Body of pancreas (tissue), 4 donors: ENCODE measurements at regions not wholly inside any gene's neighbourhood (a gene's known extent, or its start where the extent isn't known, plus 50 kb on each side); places are given as distances from the start of the nearest gene placed in this dataset.

Experiments used
- CTCF ChIP-seq, 7 experiments: fragments of 450-650 bp in 4 of 7; fragments of 200-600 bp in 3 of 7; sonication (generic) in 3 of 7; IDR thresholded peaks; one replicate each; pipeline ENCODE4 v1.5.1; 2016 to 2019; ENCODE audit warnings: antibody characterized with exemption in 7 of 7
- POLR2A ChIP-seq, 3 donors: fragments of 450-650 bp; IDR thresholded peaks; one replicate each; pipeline ENCODE4 v1.6.1; 2016; ENCODE audit warnings: antibody characterized with exemption in 3 of 3, mild to moderate bottlenecking in 2 of 3

DNA sequence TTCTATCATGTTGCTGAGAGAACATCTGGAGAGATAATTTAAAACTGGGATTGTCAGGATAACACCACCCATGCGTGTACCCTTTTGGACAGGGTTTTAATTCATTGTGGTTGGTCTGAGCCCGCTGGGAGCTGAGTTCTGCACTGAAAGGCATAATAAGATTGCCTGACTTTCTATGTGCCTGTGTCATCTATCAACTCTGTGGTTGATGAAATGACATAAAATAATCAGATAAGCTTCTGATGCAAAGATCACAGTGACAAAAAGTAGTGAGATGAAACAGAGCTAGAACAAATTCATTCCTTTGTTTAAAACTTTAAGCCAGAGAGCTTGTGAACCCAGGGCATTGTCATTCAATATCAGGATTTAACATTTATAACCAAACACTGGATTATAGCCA, 98.7 kb downstream of the BBS10 start:
- no peak for TF ChIP-seq CTCF (IDR thresholded peaks at IDR 0.05)
- no peak for TF ChIP-seq POLR2A (IDR thresholded peaks at IDR 0.05)
